PC-9 (cell line): ENCODE measurements at regions not wholly inside any gene's neighbourhood (a gene's known extent, or its start where the extent isn't known, plus 50 kb on each side); places are given as distances from the start of the nearest gene placed in this dataset.

Experiments used
- CTCF ChIP-seq: fragments of 200-600 bp; sonication (generic); conservative IDR thresholded peaks from 2 replicates; pipeline ENCODE4 v1.6.1; 2017; ENCODE audit warnings: mixed run types, antibody characterized with exemption, mild to moderate bottlenecking, moderate library complexity
- EZH2 ChIP-seq: fragments of 200-600 bp; sonication (generic); IDR thresholded peaks from 2 replicates; pipeline ENCODE4 v1.8.0; 2017; ENCODE audit warnings: antibody characterized with exemption, low read depth

- TF ChIP-seq CTCF (no peak), EZH2 (no peak)
These were observed 566.2 kb downstream of the IRS1 start for GRCh38 chr2:226233388-226233787.
